ENCODE measurements at regions not wholly inside any gene's neighbourhood (a gene's known extent, or its start where the extent isn't known, plus 50 kb on each side); places are given as distances from the start of the nearest gene placed in this dataset.

GRCh38 chr13:40338217-40338616 lies 328.2 kb downstream of the FOXO1 start:
- DNase-seq (ENCODE audit: low read depth, low spot score) = no peak
- TF ChIP-seq CTCF (IDR thresholded peaks at IDR 0.05; ENCODE audit: low read depth, low read length) = no peak
- POLR2A ChIA-PET = no interaction called here
- no peak overlapping the region for H3K27ac ChIP-seq (ENCODE audit: low read depth, low read length)
- H3K9me3 ChIP-seq (ENCODE audit: control insufficient read depth, insufficient read depth, low read length) = no peaks in the 10 kb centered on the region
- peaks cover 2% of the 10 kb centered on the region for H3K27me3 ChIP-seq (ENCODE audit: control insufficient read depth, insufficient read depth, low read length)
- CTCF ChIA-PET = no interaction called here
- no peak overlapping the region for H3K4me3 ChIP-seq (ENCODE audit: low read depth, low read length)

GRCh38 chr13:40340368-40341095 lies 325.9 kb downstream of the FOXO1 start:
- Histone ChIP-seq H3K9me3 (ENCODE audit: control insufficient read depth, insufficient read depth, low read length) (no peaks in the 10 kb centered on the region), H3K4me3 (ENCODE audit: low read depth, low read length) (no peak overlapping the region), H3K27ac (ENCODE audit: low read depth, low read length) (no peak overlapping the region), H3K27me3 (ENCODE audit: control insufficient read depth, insufficient read depth, low read length) (peaks cover 2% of the 10 kb centered on the region)
- no peak for TF ChIP-seq CTCF (IDR thresholded peaks at IDR 0.05; ENCODE audit: low read depth, low read length)
- no peak for DNase-seq (ENCODE audit: low read depth, low spot score)
- CTCF ChIA-PET = no interaction called here
- POLR2A ChIA-PET = no interaction called here

GRCh38 chr13:40341096-40341471 lies 325.4 kb downstream of the FOXO1 start:
- no peak overlapping the region for H3K4me3 ChIP-seq (ENCODE audit: low read depth, low read length)
- DNase-seq (ENCODE audit: low read depth, low spot score) = no peak
- CTCF ChIA-PET = no interaction called here
- H3K27ac ChIP-seq (ENCODE audit: low read depth, low read length) = no peak overlapping the region
- peaks cover 2% of the 10 kb centered on the region for H3K27me3 ChIP-seq (ENCODE audit: control insufficient read depth, insufficient read depth, low read length)
- POLR2A ChIA-PET = no interaction called here
- TF ChIP-seq CTCF (IDR thresholded peaks at IDR 0.05; ENCODE audit: low read depth, low read length) = no peak
- no peaks in the 10 kb centered on the region for H3K9me3 ChIP-seq (ENCODE audit: control insufficient read depth, insufficient read depth, low read length)

- no peak overlapping the region for H3K27ac ChIP-seq (ENCODE audit: low read depth, low read length)
- CTCF ChIA-PET = no interaction called here
Observed at GRCh38 chr13:40341501-40341900, 324.9 kb downstream of the FOXO1 start.

GRCh38 chr13:40342461-40342860 lies 324.0 kb downstream of the FOXO1 start:
- ChIA-PET POLR2A (no interaction called here), CTCF (no interaction called here)
- no peak overlapping the region for H3K27ac ChIP-seq (ENCODE audit: low read depth, low read length)
- H3K4me3 ChIP-seq (ENCODE audit: low read depth, low read length) = no peak overlapping the region
- no peak for TF ChIP-seq CTCF (IDR thresholded peaks at IDR 0.05; ENCODE audit: low read depth, low read length)
- H3K27me3 ChIP-seq (ENCODE audit: control insufficient read depth, insufficient read depth, low read length) = peaks cover 2% of the 10 kb centered on the region
- DNase-seq (ENCODE audit: low read depth, low spot score) = no peak
- H3K9me3 ChIP-seq (ENCODE audit: control insufficient read depth, insufficient read depth, low read length) = no peaks in the 10 kb centered on the region

More at GRCh38 chr13:40341501-40341900, 324.9 kb downstream of the FOXO1 start:
- Histone ChIP-seq H3K9me3 (ENCODE audit: control insufficient read depth, insufficient read depth, low read length) (no peaks in the 10 kb centered on the region), H3K4me3 (ENCODE audit: low read depth, low read length) (no peak overlapping the region), H3K27me3 (ENCODE audit: control insufficient read depth, insufficient read depth, low read length) (peaks cover 2% of the 10 kb centered on the region)
- POLR2A ChIA-PET = no interaction called here
- no peak for DNase-seq (ENCODE audit: low read depth, low spot score)
- TF ChIP-seq CTCF (IDR thresholded peaks at IDR 0.05; ENCODE audit: low read depth, low read length) = no peak

Data from AG04450 (cell line).